HEK293T (cell line): ENCODE measurements at regions not wholly inside any gene's neighbourhood (a gene's known extent, or its start where the extent isn't known, plus 50 kb on each side); places are given as distances from the start of the nearest gene placed in this dataset.

Experiments used
- ARNT ChIP-seq: fragments of 450-650 bp; IDR thresholded peaks from 2 replicates; pipeline ENCODE4 v1.6.1; 2017; ENCODE audit warnings: mild to moderate bottlenecking
- BHLHE40 ChIP-seq: fragments of 450-650 bp; IDR thresholded peaks from 2 replicates; pipeline ENCODE4 v1.6.1; 2016; ENCODE audit warnings: mild to moderate bottlenecking, moderate library complexity, borderline replicate concordance
- CTBP1 ChIP-seq: fragments of 450-650 bp; IDR thresholded peaks from 2 replicates; pipeline ENCODE4 v1.6.1; 2016; ENCODE audit warnings: borderline replicate concordance
- ELF4 ChIP-seq: fragments of 450-650 bp; IDR thresholded peaks from 2 replicates; pipeline ENCODE4 v1.6.1; 2017; ENCODE audit warnings: antibody characterized with exemption
- FOXA1 ChIP-seq: fragments of 450-650 bp; IDR thresholded peaks from 2 replicates; pipeline ENCODE4 v1.6.1; 2016; ENCODE audit warnings: mild to moderate bottlenecking
- FOXK2 ChIP-seq: fragments of 450-650 bp; IDR thresholded peaks from 2 replicates; pipeline ENCODE4 v1.6.1; 2016; ENCODE audit warnings: mild to moderate bottlenecking
- FOXM1 ChIP-seq: fragments of 450-650 bp; IDR thresholded peaks from 2 replicates; pipeline ENCODE4 v1.6.1; 2017; ENCODE audit warnings: mild to moderate bottlenecking, borderline replicate concordance
- HDGF ChIP-seq: fragments of 450-650 bp; IDR thresholded peaks from 2 replicates; pipeline ENCODE4 v1.6.1; 2017; ENCODE audit warnings: antibody characterized with exemption, borderline replicate concordance
- LEF1 ChIP-seq: fragments of 450-650 bp; IDR thresholded peaks from 2 replicates; pipeline ENCODE4 v1.6.1; 2017; ENCODE audit warnings: mild to moderate bottlenecking, borderline replicate concordance
- NFRKB ChIP-seq: fragments of 450-650 bp; IDR thresholded peaks from 2 replicates; pipeline ENCODE4 v1.6.1; 2016; ENCODE audit warnings: mild to moderate bottlenecking, moderate library complexity
- SP1 ChIP-seq: fragments of 450-650 bp; IDR thresholded peaks from 2 replicates; pipeline ENCODE4 v1.6.1; 2017
- SUZ12 ChIP-seq: fragments of 450-650 bp; IDR thresholded peaks from 2 replicates; pipeline ENCODE4 v1.6.1; 2016; ENCODE audit warnings: mild to moderate bottlenecking
- TARDBP ChIP-seq: fragments of 450-650 bp; IDR thresholded peaks from 2 replicates; pipeline ENCODE4 v1.6.1; 2016
- TF ChIP-seq, protein P1 (sequence below): fragments of 450-650 bp; IDR thresholded peaks from 2 replicates; pipeline ENCODE4 v1.6.1; 2016

- TF ChIP-seq SP1: no peak
- TF ChIP-seq FOXA1: no peak
- no peak for TF ChIP-seq FOXM1
- TF ChIP-seq BHLHE40: no peak
- TF ChIP-seq LEF1: no peak
- no peak for TF ChIP-seq FOXK2
- no peak for TF ChIP-seq ELF4
- TF ChIP-seq NFRKB: no peak
- TF ChIP-seq, protein P1, sequence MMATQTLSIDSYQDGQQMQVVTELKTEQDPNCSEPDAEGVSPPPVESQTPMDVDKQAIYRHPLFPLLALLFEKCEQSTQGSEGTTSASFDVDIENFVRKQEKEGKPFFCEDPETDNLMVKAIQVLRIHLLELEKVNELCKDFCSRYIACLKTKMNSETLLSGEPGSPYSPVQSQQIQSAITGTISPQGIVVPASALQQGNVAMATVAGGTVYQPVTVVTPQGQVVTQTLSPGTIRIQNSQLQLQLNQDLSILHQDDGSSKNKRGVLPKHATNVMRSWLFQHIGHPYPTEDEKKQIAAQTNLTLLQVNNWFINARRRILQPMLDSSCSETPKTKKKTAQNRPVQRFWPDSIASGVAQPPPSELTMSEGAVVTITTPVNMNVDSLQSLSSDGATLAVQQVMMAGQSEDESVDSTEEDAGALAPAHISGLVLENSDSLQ: no peak
- TF ChIP-seq CTBP1: no peak
- TF ChIP-seq HDGF: no peak
- TF ChIP-seq TARDBP: no peak
- no peak for TF ChIP-seq ARNT
- TF ChIP-seq SUZ12: no peak
These were observed 251.6 kb upstream of the MC4R start for GRCh38 chr18:60624207-60624606.
